ENCODE measurements at regions not wholly inside any gene's neighbourhood (a gene's known extent, or its start where the extent isn't known, plus 50 kb on each side); places are given as distances from the start of the nearest gene placed in this dataset.

DNA sequence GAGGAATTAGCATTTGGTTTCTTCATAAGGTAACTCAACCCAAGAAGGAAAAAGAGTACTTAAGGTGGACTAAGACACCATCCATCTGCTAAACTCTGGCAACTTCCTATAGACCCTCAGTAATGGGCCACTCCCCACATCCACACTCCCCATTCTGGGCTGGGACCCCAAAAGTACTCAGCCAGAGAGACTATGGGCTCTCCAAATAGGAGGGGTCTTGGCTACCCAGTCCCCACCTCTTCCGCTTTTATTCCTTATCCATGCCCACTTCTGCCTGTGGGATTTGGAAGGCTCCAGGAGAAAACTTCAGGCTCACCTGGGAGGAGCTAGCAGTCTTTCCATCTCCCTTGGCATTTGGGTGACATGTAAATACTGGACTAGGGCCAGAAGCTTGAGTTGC is 164.5 kb upstream of the CCL2 start:
- no peak for DNase-seq
- no peak for ATAC-seq

DNA sequence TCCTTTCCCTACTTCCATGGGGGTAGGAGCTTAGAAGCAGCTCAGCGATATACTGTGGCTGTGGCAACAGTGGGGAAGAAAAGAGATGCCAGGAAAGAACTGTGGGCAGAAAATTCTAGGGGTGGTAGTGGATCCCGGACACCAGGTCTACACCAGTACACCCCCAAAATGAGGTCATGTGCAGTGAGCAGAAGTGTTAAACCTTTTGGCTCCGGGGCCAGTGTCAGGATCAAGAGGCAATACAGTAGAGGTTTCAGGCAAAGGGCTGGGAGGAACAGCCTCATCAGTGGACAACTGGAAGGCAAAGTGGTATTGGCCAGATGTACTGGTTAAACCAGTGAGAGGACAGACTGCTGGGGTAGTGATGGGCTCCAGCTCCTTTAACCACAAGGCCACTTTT is 163.1 kb upstream of the CCL2 start:
- DNase-seq = no peak
- ATAC-seq = no peak

DNA sequence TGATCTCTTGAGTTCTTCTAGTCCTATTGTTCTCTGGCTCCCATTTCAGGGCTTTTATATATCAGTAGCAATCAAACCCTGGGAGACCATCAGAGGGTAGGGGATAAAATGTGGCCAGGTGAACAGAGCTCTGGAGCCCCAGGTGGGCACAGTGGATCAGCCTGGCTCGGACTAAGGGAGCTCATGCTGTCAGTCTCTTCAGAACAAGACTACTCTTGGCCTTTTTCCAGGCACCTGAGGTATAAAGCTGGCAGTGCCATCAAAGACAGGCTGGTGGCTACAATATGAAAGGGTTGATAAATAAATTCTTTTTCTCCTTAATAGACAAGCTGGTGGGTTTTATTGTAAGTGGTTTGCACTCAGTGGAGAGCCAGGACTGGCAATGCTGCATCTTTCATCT is 160.0 kb upstream of the CCL2 start:
- DNase-seq = no peak
- ATAC-seq = no peak

DNA sequence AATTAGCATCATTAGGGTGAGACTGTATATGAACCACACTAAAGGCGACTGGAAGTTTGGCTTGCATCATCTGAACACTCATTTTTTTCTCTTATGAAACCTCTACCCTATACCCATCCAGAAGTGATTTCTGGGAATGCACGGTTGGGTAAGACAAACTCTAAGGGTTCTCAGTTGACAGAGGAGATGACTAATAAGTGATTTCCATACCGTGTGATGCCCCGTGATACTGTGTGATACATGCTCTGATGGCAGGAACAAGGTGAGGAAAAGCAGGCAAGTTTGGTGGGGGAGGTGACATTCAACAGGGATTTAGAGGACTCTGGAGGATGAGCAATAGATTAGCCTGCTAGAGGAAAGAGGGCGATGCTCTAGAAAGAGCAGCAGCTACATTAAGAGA is 156.4 kb upstream of the CCL2 start:
- no peak for ATAC-seq
- DNase-seq = no peak

DNA sequence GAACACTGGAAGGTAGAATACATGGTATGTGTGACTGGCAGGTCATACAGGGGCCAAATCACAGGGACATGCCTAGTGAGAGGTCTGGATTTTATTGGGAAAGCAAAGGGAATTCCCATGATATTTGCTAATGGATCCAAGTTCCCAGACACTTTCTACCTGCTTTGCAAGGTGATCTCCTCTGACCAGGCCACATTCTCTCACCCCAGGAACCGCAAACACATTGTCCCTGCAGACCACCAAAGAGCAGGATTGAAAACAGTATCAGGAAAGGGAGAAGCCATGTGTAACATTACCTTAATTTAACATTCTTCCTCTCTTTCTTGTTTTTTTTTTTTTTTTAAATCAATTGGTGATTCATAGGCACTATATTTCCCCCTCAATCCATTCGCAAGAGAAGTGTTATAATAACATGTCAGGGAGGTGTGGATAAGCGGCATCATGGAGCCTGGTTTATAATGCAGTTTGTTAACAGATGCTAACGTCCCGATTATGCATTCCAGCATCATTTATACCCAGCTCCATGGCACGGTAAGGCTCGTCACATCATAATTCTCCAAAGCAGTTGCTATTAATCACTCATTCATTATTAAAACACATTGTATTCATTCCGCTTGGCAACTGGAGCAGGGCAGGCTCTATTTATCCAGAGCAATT is 155.1 kb upstream of the CCL2 start:
- no peak for DNase-seq
- ATAC-seq = no peak

DNA sequence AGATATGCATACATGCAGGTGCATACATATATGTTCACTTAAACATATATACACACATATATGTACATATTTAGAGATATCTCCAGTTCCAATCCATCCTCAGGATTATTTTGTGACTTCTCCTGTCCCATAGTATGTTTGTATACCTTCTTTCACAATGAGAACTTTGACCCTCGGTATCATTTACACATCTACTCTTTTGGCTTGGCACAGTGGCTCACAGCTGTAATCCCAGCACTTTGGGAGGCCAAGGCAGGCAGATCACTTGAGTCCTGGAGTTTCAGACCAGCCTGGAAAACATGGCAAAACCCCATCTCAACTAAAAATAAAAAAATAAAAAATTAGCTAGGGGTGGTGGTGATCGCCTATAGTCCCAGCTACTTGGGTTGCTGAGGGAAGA is 148.1 kb upstream of the CCL2 start:
- no peak for DNase-seq
- no peak for ATAC-seq

DNA sequence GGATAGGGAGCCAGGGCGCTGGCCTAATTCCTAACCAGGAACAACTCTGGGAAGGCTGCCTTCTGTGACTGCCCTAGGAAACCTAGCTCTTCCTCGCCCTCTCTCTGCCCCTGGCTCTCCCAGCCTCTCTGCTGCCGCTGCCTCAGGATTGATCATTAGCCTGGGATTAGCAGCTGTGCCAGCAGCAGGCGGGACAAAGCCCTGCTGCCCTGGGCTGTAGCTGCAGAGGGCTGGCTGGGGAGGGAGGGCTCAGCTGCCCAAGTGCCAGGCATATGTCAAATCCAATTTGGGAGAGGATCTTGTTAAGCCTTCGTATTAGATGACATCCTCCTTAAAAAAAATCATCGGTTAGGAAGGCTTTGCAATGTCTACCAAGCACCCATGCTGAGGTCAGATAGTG is 144.8 kb upstream of the CCL2 start:
- ATAC-seq = no peak

DNA sequence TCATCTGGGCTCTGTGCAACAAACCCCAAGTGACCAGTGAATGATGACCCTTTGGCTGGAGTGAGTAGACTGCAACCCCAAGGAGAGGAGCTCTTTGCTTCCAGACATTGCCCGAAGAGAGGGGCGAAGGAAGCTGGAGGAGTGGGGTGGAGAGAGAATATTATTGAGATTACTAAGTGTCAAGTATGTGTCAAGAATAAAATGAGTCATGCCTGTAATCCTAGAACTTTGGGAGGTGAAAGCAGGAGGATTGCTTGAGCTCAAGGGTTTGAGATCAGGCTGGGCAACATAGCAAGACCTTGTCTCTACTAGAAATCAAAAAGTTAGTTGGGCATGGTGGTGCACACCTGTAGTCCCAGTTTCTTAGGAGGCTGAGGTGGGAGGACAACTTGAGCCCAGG is 142.0 kb upstream of the CCL2 start:
- ATAC-seq = no peak
- no peak for DNase-seq

More for the DNA sequence above, 144.8 kb upstream of the CCL2 start:
- no peak for DNase-seq

DNA sequence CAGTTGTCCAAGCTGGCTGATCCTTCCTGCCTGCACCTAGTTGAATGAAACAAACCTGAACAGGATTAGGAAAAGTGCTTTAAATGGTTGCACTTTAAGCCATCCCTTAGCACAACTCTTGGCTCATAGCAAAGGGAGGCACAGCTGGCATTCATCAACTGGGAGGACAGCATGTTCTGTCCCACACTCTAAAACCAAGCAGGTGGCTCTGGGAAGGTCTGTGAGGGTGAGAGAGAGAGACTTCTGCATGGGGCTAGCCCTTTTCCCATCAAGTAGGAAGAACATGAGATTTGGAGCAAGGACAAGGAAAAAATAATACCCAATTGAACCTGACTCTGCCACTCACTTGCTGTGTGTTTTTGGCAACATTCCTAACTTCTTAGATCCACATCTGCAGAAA is 140.9 kb upstream of the CCL2 start:
- no peak for DNase-seq
- no peak for ATAC-seq

DNA sequence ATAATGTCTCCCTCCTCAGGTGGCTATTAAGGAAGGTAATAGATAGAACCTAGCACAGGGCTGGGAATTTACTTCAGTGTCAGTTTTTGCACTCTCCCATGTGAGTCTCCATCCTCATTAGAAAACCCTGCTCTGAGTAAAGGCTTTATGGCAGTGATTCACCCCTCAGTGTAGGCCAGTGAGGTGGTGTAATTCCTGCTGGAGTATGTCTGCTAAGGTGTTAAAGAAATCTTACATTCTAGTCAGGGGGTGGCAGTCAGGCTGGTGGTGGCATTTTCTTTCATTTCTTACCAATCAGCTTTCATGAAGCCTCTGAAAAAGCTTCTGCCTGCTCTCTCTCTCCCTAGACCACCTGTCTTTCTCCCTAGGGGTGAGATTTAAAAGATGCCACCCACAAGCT is 138.8 kb upstream of the CCL2 start:
- ATAC-seq (no peak), DNase-seq (no peak)

DNA sequence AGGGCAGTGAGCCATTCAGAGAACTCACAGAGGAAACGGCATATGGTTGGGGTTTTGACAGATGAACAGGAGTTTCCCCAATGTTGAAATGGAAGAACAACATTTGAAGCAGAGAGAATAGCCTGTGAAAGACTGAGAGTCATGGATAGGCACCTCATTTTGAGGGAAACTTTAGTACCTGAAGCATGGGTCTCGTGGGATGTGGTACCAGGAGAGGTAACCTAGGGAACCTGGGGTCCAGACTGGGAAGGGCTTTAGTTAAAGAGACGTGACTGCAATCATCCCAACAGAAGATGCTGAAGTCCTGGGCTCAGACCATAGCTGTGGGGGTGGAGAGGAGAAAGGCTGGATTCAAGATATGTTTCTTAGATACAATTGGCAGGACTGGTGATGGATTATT is 137.8 kb upstream of the CCL2 start:
- no peak for ATAC-seq
- no peak for DNase-seq

DNA sequence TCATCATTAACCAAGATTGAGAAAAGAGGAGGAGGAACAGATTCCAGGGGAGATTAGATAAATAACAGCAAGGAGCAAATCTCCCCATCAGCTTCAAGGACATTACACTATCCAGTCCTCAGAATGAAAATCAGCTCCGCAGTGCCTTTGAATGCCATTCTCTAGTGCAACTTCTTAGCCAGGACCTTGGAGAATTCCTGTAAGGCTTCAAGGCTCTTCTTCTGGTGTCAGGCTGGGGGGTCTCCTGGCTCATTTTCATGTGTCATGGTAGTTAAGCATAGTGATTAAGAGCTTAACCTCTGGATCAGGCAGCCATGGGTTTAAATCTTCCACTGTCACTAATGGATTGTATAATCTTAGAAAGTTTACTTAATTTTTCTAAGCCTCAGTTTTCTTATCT is 137.3 kb upstream of the CCL2 start:
- ATAC-seq (no peak), DNase-seq (no peak)

DNA sequence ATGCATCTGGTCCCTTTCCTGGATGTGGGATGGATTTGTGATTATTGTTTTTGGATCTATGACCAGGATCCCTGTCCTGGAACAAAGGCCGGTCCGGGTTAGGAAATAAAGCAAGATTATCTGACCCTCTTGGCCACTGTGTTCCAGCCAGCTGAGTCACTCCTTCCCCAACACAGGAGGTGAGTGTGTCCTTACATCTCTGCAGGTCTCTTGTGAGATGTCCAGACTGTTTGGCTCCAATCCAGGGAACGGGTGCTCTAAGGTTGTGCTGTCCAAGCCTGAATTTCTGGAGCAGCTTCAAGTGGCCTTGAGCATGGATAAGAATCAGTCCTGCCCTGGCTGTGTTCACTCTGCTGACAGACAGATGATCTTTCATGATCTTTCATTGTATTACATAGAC is 136.5 kb upstream of the CCL2 start:
- no peak for ATAC-seq
- DNase-seq = no peak

DNA sequence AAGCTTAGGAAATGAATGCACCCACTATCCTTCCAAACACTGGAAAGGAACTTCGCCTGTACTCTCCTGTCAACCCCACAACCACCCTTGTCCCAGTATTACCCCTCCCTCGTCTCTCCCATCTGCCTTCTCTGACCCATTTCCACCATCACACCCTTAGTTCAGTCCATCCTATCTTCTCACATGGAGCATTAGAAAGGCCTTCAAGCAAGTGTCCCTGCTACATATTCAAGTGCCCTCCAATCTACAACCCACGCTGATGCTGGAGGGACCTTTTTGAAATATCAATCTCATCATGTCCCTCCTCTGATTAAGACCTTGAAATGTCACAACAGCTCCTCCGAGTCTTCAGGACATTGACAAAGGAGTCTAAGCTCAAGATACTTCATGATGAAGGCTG is 133.8 kb upstream of the CCL2 start:
- DNase-seq (no peak), ATAC-seq (no peak)

DNA sequence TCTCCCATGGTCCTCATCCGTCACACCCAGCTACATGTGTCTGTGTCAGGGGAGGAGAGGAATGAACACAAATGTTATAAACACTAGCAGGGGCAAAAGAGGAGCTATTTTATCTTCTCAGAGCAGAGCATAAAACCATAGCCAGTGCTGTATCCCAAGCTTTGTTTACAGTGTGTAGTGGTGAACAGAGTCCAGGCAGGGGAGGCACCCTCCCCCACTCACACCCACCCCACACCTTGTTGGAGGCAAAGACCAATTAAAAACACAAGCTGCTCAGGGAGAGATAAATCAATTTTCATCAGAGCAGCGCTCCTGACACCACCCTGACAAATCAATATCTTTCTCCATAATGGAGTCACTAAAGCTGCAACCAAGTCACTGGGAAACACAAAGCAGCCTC is 132.6 kb upstream of the CCL2 start:
- DNase-seq (no peak), ATAC-seq (no peak)

DNA sequence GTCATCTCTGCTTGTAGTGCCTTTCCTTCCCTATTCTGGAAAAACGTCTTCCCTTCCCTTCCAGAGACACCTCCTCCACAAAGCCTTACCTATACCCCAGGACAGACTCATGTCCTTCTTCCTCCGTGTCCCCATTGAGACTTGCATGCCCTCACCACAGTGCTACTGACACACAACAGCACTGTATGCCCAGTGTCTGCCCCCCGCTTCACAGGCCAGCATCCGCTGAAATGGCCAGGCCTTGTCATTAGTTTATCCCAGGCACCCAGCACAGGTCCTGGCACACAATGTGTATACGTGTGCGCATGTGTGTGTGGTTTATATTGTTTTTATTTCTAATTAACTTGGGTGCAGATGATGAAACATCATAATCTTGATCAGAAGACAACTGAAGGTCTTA is 130.1 kb upstream of the CCL2 start:
- ATAC-seq (no peak), DNase-seq (no peak)

DNA sequence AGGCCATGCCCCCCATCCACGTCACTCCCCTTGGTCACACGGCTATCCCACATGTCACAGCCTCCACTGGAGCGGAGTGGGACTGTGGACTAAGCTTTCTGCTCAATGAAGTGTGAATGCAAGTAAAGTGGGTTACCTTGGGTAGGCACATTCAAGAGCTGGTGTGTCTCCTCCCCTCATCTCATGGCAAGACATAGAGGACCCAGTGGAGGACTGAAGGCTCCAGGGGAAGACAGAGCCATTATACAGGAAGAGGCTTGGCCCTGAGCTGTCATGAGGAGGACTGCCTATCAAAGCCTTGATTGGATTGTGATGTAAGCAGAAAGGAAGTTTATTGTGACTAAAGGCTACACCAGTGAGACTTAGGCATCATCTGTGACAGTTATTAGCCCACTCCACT is 129.2 kb upstream of the CCL2 start:
- ATAC-seq (no peak), DNase-seq (no peak)

DNA sequence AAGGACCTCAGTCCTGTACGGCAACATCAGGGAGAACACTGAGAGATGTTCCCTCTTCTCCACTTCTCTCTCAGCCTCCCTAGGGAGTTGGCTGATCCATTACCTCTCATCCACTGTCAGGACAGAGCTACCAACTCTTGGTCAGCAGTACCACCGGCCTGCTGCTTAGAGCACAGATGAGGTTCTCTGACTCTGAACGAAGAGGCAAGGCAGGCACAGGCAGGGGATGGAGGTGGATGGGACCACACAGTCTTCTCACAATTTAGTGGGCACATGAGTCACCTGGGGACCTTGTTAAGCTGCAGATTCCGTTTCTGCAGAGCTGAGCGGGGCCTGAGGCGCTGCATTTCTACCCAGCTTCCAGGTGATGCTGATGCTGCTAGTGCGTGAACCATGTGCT is 128.6 kb upstream of the CCL2 start:
- DNase-seq (no peak), ATAC-seq (no peak)

DNA sequence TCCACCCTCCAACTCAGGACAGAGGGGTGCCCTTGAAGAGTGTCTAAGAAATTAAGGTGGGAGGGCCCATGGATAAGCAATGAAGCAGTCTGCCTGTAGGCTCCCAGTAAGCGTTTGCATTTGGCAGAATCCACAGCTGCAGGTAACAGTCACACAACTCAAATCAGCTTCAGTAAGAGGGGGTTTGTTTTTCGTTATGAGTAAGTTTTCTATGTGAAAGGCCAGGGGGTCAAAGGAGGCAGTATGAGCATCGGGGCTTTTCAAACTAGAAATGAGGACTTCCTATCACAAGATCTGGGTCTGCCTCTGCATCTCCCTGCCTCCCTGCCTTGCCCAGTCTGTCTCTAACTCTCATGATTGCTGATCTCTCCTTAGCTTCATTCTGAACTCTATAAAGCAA is 128.1 kb upstream of the CCL2 start:
- DNase-seq (no peak), ATAC-seq (no peak)

DNA sequence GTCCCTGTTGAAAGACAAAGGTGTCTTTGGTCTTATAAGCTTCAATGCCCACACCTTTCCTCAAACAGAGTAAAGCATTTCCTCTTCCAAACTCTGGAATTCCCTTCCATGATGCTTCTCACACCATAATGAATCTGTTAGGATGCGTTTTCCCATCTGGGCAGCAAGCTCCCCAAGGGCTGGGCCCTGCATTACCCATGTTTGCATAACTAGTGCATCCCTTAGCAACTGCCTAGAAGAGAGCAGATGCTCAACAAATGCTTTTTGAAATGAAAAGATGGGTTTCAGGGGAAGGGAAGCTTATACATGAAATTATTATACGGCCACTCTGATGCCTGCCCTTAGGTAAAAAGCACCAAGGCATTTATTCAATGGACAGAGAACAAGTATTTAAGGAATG is 124.5 kb upstream of the CCL2 start:
- DNase-seq = no peak
- no peak for ATAC-seq

DNA sequence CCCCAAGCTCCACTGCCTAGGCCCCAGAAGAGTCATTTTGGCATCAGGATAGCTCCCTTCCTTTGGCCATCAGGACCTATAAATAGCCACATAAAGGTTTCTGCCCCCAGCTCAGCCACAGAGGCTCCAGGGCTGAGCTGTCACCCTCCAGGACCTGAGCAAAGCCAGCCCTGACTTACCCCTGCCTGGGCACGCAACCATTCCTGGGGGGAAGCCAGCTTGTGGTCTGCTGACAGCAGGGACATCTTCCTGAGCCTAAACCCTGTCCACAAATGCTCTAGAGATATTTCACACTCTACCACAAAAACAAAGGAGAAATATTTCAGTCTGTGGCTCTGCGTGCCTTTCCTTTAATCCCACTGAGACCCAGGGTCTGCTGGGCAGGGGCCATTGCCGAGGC is 123.7 kb upstream of the CCL2 start:
- DNase-seq (no peak), ATAC-seq (no peak)

DNA sequence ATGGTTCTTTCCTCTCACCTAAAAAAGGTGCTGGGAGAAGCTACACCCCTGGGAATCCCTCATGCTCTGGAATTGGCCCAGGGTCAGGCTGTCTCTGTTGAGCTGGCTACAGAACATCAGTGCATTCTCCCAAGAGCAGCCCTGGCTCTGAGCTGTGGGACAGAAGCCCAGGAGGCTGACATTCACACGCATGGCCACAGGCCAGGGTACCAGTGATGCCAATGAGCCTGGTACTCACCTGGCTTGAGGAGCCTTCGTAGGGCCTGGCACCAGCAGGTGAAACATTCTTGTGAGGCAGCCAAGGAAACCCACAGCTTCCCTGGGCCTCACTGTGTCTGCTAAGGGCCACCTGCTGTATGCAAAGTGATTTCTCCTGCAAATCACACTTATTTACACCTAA is 121.7 kb upstream of the CCL2 start:
- ATAC-seq (no peak), DNase-seq (no peak)

DNA sequence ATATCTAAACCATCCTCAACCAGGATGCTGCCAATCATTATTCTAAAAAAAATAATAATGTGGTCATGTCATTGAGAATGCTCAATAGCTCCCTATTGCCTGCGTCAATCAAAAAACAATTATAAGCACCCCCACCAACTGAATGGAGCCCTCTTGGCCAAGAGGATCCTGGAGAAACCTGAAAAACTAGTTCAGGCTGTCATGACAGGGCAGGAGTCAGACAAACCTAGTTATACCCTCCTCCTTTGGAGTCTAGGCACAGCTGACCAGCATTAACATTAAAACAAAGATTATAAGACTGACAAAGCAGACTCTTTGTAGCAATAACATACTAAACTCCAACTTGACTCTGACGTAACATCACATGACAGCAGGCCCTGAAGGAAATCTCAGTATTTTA is 119.2 kb upstream of the CCL2 start:
- DNase-seq = no peak
- no peak for ATAC-seq

DNA sequence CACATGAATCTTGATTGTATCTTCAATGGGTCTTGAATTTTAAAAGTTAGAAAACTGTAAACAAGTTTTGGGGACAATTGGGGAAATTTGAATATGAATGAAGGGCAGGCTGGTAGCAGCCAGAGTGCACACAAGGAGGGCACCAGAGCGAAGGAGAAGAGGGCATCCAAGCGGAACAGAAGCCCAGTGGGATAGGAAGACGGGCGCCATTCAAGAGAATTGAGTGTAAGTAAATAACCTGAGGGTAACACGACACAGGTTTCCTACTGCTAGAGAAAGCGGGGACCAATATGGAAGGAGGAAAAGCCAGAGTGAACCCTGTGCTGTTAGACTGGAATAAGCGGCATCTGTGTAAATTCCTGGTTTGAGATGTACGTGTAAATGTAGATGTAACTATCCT is 115.1 kb upstream of the CCL2 start:
- DNase-seq = no peak
- ATAC-seq = no peak

DNA sequence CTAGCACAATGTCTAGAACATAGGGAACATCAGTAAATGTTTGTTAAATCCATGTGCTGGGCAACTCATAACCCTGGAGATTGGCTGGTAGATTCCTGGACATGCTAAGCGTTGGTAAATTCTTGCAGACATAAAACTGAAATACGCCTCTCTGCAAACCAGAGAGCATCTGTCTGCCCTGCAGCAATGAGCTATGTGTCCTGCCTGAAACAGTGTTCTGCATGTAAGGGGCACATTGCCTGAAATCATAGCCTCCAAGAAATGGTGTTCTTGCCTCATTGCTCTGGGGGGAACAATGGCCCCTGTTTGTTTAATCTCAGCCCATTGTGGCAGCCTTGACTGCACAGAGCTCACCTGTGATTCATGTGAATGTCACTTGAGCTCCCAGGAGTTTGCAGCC is 113.5 kb upstream of the CCL2 start:
- DNase-seq = no peak
- ATAC-seq = no peak

Measured in stimulated activated naive CD8-positive, alpha-beta T cell treated with anti-CD3 and anti-CD28 coated beads, Interleukin-15, Interleukin-2, amounts not matched to agents 100 U/mL and 50 U/mL, for 24 hours (primary cell).